HG03108 (cell line): ENCODE measurements at regions not wholly inside any gene's neighbourhood (a gene's known extent, or its start where the extent isn't known, plus 50 kb on each side); places are given as distances from the start of the nearest gene placed in this dataset.

Source experiments
- ATAC-seq: cut with Tn5 transposase; IDR thresholded peaks from one replicate; pipeline ENCODE4 v1.9.1; 2021; ENCODE audit warnings: moderate library complexity; ENCODE audit not compliant: unreplicated experiment

GRCh38 chr11:103530257-103530656 lies 421.0 kb downstream of the DYNC2H1 start:
- ATAC-seq = no peak

DNA sequence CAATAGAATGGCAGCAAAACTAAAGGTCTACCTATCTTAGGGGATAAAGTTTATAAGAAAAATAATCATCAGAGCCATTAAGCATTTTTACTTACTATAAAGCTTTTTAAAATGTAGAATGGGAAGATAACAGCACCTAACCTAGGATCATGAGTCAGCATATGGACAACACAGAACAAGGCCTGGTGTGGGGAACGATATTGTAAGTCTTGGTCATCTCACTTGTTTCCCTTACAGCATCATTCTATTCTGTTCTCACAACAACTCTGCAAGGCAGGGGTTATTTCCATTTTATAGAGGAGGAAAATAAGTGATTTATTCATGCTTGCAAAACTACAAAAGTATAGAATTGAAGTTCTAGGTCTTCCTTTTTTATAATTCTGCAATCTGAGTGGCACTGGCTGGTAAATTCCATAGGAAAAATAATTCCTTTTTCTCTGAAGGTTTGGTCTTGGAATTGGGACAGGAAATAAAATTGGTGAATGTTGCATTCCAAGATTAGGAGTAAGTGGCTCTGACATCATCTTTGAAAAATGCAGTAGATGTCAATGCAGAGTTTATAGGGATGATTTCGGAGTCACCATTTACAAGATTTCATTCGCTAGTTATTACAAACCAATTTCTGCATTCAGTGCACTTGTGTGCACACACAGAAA lies 423.0 kb downstream of the DYNC2H1 start:
- no peak for ATAC-seq

DNA sequence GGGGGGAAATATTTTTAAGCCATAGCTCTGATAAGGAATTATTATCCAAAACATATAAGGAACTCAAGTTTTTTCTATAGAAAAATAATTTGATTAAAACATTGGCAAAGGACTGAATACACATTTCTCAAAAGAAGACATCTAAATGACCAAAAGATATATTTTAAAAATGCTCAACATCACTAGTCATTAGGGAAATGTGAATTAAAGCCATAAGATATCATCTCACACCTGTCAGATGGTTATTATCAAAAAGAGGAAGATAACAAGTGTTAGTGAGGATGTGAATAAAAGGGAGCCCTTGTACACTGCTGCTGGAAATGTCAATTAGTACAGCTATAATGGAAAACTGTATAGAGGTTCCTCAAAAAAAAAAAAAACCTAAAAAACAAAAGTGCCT lies 425.0 kb downstream of the DYNC2H1 start:
- no peak for ATAC-seq

DNA sequence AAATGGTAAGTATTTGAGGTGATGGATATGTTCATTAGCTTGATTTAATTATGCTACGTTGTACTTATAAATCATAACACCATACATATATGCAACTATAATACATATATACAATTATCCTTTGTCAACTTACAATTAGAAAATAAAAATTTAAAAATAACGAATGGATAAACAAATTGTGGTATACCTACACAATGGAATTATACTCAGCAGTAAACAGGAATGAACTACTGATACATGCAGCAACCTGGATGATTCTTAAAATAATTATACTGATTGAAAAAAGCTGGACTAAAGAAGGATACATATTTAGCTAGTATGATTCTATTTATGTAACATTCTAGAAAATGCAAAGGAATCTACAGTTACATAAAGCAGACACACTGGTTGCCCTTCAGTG lies 425.7 kb downstream of the DYNC2H1 start:
- ATAC-seq = no peak

DNA sequence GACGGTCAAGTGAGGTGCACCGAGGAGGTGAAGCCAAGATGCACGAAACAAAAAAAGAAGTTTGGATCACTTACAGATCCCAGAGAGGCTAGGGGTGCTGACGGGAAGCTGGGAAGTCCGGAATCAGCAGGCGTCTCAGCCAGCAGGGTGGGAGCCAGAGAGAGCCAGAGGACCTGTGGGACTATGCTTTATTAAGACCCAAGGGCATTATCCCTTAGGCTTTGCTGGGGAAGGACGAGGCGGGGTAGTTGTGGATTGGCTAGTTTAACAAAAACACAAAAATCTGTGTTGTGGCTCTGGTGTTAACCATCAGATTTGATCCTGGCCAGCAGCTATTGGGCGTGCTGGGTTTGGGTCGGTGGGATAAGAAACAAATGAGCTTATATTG lies 427.1 kb downstream of the DYNC2H1 start:
- no peak for ATAC-seq

DNA sequence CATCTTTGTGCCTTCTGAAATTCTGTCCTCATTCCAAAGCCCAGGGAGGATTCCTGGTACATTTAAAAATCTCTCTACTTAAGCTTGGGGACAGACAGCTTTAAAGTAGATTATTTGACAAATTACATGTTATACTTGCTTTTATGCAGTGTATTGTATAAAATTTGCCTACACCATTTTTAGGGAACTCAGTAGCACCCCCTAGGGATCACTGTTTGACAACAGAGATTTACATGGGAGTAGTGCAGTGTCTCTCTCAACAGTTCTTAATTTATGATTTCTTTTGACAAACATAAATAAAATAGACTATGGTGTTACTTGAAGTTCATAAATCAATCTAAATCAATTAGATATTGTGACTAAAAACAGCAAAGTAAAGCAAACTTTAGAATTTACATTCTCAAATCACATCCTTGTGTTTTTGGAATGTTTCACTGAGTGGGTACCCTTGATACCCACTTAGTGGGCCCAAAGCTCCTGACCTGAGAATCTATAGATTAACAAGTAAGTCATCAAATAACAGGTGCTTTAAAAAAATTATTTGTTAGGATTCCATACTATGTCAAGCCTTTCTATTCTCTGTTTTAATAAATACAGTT lies 428.8 kb downstream of the DYNC2H1 start:
- ATAC-seq = no peak

DNA sequence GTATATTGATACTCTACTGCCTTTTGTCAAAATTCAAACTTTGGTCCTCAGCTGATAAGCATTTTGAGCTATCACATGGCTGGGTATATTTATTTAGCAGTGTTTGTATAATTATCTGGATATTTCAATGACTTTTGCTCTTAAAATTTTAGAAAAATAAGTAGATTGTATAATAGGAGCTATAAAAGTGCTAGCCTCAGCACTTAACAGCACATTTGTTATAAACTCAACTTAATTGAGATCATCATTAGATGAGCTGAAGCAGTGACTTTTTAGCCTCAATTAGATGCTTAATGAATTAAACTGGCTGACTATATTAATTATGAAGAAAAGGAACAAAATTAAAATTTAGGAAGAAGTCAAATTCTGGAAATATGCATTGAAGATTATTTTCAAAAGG lies 429.9 kb downstream of the DYNC2H1 start:
- no peak for ATAC-seq

- no peak for ATAC-seq
These were observed 432.1 kb downstream of the DYNC2H1 start for GRCh38 chr11:103541186-103541795.

DNA sequence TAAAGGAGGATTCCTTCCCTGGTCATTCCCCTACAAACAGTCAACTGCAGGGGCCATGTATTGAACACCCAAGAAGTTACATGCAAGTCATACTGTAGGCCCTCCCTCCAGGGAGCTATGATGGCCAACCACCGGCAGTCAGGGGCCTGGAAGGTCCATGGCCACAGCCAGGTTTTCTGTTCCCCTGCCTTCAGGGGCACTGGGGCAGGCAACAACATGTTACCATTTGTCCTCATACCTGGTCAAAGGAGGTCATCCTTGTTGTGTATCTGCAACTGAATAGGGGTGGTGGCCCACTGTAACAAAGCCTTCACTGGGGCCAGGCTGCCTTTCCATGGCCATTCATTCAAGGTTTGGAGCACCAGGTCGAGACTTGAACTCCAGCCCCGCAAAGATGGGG lies 433.6 kb downstream of the DYNC2H1 start:
- no peak for ATAC-seq

DNA sequence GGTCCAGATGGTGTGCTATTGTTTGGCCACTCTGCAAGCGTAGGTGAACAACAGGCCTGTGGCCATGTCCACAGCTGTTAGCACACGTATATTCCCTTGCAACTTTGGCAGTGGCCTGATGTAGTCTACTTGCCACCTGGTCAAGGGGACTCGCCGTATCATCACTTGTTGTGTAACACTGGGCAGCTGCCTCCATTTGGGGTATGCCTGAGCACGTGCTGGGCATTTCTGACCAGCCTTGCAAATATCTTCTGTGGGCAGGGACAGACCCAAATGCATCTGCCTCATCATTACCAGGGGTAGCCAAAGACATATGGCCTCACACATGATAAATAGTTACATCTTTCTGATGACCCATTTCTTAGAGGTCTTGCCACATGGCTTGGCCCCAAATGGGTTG lies 434.2 kb downstream of the DYNC2H1 start:
- no peak for ATAC-seq

DNA sequence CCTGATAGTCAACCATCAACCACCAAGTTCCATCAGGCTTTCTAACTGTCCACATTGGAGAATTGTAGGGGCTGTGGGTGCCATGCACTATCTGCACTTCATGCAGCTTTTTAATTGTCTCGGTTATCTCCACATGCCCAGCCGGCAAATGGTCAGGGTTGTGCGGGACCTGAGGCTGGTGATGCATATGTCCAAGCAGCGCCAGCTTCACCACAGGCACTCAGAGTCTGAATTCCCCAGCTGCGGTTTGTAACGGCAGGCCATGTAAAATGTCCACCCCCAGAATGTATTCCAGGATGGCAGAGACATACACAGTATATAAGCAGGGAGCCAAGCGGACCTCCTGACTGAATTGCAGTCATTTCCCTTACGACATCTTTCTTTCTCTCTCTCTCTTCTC lies 435.6 kb downstream of the DYNC2H1 start:
- ATAC-seq = no peak

DNA sequence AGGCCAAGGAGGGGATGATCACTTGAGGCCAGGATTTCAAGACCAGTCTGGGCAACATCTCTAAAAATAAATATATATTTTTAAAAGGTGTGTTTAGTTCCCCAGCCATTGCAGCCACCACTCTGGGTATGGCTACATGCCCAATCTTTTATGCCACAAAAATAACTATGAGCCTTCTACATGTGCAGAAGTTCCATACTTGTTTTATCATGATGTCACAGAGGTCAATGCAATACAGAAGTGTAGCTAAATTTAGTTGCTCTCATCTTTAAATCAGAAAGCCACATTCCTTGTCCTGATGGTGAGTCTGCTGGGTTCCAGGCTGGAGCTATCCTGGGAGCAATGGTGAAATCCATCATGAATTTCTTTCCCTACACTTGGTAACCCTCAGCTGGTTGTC lies 436.3 kb downstream of the DYNC2H1 start:
- no peak for ATAC-seq

DNA sequence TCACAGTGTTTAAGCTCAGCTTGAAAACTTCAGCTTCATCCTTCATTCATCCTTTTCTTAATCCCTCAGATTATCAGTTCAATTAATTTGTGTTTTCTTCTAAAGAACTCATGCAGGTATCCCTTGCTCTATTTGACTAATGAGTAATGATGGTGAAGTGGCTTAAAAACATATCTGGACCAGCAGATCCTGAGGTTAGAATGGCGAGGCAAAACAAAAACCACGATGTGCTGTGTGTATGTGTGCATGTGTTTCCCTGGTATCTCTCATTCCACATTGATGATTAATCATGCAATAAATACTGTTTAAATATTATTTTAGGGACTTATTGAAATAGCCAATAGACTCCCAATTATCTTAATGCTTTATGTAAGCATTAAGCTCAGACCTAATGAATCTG lies 437.0 kb downstream of the DYNC2H1 start:
- ATAC-seq = no peak

GRCh38 chr11:103547024-103547423 lies 437.8 kb downstream of the DYNC2H1 start:
- no peak for ATAC-seq

GRCh38 chr11:103547691-103548090 lies 438.5 kb downstream of the DYNC2H1 start:
- ATAC-seq = no peak

DNA sequence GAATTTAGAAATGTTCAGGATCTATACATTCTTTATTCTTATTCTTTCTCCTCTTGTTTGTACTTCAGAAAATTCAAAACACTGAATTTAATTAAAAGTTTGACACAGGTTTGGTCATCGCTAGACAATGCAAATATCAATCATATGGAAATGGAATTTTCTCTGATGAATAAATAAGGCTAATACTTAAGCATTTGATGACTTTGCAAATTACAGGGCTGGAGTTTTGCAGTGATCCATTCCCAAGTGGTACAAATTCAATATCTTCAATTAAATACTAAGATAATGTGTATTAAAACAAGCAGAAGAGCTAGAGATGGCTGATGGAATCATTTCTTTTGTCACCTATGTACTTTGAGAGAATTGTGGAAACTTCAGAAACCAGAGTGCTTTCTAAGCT lies 439.6 kb downstream of the DYNC2H1 start:
- ATAC-seq = no peak

DNA sequence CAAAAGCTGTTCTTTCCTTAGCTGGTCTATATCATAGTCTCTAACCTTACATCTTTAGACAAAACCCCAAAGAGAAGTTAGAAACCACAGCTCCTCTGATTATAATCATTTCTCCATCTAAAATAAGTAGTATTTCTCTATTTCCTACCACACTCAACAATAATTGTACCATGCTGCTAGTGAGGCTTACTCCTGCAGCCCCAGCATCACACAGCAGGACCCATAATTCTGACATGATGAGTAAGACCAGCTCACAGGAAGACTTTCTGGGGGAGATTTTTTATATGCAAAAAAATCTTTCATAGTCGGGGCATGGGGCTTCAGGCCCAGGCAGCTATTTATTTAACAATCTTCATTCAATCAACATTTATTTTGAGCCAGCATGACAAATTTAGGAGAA lies 441.6 kb downstream of the DYNC2H1 start:
- no peak for ATAC-seq

GRCh38 chr11:103552086-103552485 lies 442.9 kb downstream of the DYNC2H1 start:
- ATAC-seq = no peak

- no peak for ATAC-seq
These were observed 446.9 kb downstream of the DYNC2H1 start for GRCh38 chr11:103556171-103556570.

GRCh38 chr11:103566116-103566515 lies 456.9 kb downstream of the DYNC2H1 start:
- ATAC-seq = no peak

DNA sequence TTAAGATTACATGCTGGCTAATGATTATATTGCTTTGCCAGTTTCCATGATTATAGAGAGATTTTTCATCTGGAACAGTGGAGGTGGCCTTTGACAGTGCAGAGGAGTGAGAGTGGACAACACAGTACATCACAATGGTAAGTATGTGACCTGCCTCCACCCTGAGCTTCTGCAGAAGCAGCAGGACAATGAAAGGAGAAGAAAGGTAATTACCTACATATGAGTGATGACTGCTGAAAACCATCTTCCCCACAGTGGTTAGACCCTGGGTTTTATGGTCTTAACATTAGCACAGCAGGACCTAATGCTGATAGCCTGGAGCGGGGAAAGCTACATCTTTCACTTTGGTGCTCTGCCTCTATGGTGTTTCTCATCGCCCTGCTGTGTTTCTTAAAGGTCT lies 454.7 kb upstream of the DDI1 start:
- ATAC-seq = no peak

GRCh38 chr11:103582351-103582909 lies 454.0 kb upstream of the DDI1 start:
- ATAC-seq = no peak
